ENCODE measurements at regions not wholly inside any gene's neighbourhood (a gene's known extent, or its start where the extent isn't known, plus 50 kb on each side); places are given as distances from the start of the nearest gene placed in this dataset.
"Not testable (repeated sequence)": the region's sequence is repeated elsewhere in the genome, so short reads cannot be mapped to it uniquely, and the experiment has no call there.

DNA sequence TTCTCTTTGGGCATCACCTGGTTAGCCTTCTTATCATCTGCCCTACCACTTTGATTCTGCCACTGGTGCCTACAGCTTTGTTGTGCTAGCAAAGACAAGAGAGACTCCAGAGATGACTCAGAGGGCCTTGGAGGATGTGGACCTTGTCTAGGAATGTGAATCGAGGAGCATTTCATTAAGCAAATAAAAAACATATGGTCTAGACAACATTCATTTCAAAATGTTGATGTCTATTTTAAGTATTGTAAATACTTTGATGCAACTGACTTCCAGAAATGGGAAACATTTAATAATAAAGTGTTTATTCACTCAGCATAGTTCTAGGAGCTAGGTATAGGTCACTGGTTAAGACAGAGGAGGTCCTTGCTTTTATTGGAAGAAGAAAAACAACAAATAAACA is 195.5 kb downstream of the CDCA7 start:
- DNase-seq, result peak; percentile 91

DNA sequence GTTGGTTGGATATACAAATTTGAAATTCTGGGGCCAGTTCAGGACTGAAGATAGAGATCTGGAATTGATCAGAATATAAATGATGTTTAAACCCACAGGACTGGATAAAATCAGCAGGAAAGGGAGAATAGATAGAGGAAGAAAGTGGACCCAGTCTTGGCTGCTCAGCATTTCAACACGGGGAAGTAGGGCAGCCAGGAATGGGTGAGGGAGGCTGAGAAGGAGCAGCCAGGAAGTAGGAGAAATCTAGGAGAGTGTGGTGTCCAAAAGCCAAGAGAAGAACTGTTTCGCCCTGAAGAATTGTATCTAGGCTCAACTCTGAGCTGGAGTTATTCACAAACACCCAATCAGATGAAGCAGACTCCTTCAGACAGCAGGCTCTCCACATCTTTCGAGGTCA is 197.9 kb downstream of the CDCA7 start:
- DNase-seq, result no peak

DNA sequence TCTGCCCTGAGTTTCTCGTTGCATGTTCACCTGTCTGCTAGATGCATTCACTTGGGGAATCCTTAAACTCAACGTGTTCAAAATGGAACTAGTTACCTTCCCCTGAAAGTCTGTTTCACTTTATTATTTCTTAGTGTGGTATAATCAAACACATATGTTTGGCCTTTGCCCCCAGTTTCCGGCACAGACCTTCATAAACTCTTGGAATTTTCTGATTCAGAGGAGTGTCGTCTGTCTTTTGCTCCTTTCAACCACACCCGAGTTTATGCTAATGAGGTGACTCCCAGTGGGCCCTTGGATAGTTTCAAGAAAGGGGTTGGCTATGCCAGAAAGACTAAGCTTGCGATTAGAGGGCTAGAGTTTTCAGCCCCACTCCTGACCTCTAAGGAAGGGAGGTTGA is 198.9 kb downstream of the CDCA7 start:
- DNase-seq, result peak; percentile 88

DNA sequence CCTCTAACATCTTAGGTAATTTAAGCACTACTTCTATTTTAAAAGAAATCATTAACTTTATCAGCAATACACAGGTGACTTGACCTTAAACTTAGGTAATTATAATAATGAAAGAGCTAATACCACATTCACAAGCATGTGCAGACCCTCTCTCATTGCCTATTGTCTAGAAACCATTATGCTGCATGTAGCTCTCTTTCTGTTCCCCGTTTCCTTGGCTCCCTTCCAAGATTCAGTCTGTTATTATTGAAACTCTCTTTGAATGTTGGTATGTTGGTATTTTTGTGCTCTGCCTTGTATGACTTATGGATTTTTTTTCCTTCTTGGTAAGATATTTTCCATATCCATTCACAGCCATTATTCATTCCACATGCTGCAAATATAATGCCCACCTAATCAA is 201.2 kb downstream of the CDCA7 start:
- DNase-seq, result peak; percentile 76

DNA sequence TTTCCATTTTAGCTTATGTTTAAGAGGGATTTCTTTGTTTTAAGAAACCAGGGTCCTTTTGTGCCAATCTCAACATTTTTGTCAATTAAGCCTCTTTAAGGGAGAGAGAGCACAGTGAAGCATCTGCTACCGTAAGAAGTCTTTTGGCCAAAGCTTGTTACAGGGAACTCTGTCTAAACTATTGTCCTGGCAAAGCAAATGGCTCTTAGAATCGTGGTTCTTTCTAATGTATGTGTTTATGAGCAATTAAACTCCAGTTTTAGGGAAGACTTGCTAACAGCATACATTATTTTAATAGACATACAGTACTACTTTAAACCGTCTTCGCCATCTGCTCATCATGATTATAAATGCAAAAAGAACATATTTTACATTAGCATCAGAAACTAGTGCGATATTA is 202.1 kb downstream of the CDCA7 start:
- DNase-seq, result no peak

DNA sequence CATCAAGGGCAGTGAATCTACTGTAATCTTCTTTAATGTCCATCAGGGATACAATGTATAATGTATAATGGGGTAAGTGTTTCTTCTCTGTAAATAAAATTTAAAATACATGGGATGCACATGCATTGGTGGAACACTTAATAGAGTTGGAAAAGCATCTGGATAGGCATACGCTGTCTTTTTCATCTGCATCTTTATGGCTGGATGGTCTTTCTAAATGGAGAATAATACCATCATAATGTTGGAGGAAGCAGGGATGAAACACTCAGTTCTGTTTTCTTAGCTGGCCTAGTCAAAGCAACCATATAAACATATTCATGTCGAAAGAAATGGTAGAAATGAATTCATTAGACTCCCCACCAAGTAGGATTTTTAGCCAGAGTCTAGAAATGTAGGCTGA is 202.8 kb downstream of the CDCA7 start:
- no peak for DNase-seq

DNA sequence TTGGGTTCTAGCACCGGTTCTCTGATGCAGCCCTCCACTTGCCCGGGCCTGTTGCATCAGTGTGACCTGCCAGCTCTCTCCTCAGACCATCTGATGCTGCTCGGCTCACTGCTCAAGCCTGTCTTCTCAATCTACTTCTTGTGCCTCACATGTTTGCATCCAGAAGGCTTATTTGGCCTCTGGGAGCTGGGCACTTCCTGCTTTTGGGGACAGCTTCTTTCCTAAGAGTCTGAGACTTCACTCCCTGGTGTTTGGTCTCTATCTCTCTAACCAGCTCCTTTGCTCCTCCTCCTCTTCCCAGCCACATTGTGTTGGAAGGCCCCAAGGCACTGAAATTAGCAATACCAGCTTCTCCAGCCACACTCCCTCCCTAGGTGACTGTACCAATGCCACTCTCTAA is 212.8 kb downstream of the CDCA7 start:
- no peak for DNase-seq

DNA sequence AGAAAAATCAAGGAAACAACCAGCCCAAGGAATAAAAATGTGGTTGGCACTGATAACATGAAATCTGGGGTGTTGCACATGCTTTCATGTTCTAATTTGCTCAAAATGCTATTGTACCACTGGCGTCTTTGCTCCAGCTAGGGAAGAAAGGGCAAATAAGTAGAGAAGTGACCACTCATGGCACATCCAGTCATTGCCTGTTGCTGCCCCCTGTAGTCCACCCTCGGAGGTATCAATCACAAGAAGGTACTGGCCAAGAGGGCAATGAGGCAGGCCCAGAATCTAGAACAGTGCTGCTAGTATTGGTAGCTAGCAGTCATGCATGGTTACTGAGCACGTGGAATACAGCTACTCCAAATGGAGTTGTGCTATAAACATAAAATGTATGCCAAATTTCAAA is 213.4 kb downstream of the CDCA7 start:
- DNase-seq, result no peak

DNA sequence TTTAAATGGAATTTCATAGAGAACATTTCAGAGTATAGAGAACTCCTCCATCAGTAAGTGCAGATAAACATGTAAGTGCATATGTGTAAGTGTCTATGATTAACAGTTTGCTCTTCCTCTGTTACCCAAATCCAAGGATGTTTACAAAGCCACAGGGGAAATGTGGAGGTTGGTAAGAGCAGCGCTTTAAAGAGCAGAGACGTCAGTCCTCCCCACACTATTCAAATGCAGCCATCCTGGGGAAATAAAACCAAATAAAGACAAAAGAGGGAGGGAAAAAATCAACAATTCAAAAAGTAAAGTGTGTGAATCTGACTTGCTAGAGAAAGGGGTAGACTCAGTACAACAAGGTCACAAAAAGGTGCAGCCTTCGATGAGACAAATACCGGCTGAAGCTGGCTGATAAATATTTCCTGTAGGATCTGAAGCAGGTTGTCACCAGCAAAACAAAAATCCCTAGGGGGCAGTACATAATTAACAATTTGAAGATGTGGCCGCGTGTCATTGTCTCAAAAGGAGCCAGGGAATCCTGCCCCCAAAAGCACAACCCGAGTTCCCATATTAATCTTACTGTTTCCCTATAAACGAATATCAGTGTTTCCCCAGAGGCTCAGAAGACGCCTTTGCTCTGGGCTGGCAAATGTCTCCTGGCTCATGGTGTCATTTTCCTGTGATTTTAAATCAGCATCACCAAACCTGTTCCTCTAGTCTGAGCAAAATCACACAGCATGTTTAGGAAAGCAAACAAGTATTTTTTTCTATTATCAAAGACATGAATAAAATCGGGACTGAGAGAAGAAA is 216.5 kb downstream of the CDCA7 start:
- DNase-seq, result peak; percentile 50

GRCh38 chr2:173571887-173572680 is 217.4 kb downstream of the CDCA7 start:
- DNase-seq, result no peak

DNA sequence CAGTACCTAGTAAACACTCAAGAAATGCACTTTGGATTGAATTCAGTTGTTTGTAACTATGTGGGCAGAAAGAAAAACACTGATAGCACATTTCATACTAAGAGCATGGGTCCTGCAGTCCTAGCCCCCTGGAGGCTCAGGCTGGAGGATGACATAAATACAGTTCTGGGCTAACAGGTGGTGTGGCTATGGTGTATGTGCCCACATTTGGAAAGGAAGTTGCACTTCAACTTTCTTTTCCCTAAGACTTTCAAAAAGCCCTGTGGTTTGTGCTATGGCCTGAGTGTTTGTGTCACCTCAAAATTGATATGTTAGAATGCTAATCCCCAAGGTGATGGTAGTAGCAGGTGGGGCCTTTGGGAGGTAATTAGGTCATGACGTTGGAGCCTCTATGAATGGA is 218.2 kb downstream of the CDCA7 start:
- no peak for DNase-seq

- not testable (repeated sequence) for DNase-seq
Observed at GRCh38 chr2:173573782-173574181, 219.1 kb downstream of the CDCA7 start.

DNA sequence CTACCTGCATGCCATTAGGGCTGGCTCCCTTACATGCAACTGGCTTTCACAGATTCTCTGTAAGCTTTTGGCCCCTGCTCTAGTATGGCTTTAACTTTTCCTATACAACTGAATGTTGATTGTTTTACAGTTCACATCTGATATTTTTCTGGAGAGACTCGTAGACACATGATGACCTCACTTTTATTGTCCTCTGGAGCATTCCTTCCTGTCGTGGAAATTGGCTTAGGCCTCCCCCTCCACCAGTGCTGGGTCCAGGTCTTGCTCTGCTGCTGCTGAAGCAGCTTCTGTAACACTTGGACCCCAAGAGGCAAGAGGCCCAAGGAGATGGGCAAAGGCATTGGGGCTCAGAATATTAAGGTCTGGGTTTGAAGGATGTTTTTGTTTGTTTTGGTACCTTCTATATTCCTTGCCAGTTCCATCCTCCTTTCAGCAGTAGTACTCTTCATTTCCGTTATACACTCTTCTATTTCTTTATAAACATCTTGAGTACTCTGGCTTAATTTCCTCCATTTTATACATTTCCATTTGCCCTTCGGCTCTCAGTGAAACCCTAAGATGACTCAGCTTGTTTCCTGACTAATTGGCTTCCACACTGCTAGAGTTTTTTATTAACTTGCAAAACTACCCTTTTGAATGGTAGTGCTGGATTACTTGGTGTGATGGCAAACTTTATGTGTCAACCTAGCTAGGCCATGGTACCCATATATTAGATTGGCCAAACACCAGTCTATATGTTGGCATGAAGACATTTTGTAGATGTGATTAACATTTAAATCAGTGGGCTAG is 219.8 kb downstream of the CDCA7 start:
- DNase-seq, result no peak

DNA sequence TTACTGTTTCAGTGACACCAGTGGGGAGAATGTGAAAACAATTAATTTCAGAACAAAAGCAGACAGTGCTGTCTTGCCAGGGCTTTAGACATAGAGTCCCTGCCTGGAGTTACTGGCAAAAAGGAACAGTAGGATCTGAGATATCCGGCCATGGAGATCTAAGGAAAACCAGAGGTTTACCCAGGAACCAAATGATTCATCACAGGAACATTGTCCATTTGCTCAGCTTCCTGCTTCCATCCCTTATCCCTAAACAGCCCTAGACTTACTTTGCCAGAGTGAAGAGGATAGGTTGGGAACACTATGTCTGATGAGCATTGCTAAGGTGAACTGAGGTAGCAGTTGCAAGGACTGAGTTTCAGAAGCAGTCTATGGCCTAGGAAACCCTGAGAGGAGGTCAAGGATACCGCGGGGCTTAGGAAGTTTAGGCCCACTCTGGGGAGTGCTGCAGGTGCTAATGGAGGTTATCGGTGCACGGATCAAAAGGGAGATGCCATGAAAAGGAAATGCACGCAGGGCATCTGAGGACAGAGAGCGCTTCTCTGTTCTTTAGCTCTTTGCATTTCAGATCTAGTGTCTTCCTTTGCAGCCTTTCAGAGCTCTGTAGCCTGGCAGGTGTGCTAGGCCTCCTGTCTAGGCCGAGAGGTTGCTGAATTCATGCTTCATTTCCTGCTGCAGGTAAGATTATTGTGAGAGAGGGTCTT is 223.9 kb downstream of the CDCA7 start:
- DNase-seq, result no peak

DNA sequence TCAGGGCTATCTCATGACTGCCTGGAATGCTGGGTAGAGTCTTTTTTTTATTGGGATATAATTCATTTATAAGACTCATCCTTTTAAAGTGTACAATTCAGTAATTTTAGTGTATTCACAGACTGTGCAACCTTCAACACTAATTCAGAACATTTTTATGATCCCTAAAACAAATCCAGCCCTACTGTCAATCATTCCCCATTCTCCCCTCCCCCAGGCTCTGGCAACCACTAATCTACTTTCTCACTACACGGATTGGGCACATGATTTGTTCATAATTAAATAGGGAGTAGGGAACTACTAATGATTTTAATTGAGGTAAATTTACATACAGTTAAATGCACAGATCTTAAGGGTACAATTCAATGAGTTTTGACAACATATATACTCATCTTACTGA is 225.7 kb downstream of the CDCA7 start:
- DNase-seq, result no peak

DNA sequence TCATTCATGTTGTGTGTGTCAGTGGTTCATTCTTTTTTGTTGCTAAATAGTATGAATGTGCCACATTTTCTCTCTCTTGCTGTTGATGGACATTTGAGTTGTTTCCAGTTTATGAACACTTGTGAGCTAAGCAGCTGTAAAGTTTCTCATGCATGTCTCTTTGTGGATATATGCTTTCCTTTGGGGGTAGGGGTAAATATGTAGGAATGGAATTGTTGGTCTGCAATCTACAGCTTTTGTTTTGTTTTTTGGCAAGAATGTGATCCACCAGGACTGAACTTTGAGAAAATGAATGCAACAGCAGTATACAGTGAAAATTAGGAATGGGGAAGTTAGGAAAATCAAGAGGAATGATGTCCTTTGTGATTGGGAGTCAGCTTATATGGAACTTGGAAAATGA is 226.3 kb downstream of the CDCA7 start:
- DNase-seq, result peak; percentile 23

- DNase-seq, result no peak
Observed at GRCh38 chr2:173583196-173583595, 228.5 kb downstream of the CDCA7 start.

GRCh38 chr2:173584000-173584399 is 229.3 kb downstream of the CDCA7 start:
- DNase-seq, result no peak

GRCh38 chr2:173584676-173585458 is 230.2 kb downstream of the CDCA7 start:
- DNase-seq, result no peak

DNA sequence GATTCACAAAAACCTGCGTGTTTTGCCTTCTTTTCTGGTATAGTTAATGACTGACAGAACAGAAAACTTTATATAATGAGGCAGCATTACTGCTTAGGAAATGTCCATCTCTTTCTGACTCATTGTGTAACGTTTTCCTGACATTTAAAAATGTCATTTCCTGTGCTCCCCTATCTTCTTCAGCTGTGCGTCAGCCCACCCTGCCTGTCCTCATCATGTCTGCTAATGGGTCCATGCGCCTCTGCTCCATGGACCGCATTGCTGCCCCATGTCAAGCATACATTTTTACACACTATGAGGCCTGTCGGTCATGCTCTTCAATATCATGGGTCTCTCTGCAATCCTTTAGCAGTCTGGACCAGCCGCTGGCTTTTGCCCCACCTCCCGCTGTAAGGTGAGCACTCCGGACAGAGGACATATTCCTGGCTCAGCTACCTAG is 234.3 kb downstream of the CDCA7 start:
- no peak for DNase-seq

DNA sequence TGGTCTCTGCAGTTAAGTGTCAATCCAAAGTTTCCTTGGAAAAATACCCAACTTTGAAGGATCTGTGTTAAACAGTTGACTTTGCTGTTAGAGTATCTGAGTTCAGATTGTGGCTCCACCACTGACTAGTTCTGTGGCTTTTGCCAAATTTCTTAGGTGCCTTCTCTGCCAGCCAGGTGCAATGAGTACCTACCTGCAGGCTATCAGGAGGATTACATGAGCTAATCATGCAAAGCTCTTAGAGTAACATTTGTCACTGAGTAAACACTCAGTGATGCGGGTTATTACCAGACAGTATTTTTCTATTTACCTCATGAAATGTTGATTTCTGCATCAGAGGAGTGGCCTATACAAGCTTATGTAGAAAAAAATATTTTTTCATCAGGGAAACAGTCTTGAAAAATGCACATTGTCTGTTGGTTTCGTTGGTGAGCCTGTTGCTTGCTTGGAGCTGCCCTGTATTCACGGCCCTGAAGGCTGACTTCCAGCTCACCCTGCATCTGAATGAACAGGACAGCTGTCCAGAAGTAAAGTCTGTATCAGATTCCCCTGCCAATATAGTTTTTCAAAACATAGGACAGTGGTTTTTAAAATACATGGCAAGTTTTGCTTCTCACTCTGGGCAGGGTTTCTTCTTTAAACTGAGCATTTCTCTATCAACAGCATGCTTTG is 235.1 kb downstream of the CDCA7 start:
- no peak for DNase-seq
